H7 (cell line): ENCODE measurements at regions not wholly inside any gene's neighbourhood (a gene's known extent, or its start where the extent isn't known, plus 50 kb on each side); places are given as distances from the start of the nearest gene placed in this dataset.

Experiments used
- DNase-seq: peaks from one replicate; pipeline ENCODE4 v3.0.0; 2012
- H3K27me3 ChIP-seq: 2 replicates; pipeline ENCODE4 v1.6.0; 2011; ENCODE audit warnings: mild to moderate bottlenecking, low read length; ENCODE audit not compliant: control insufficient read depth, insufficient read depth
- H3K36me3 ChIP-seq: replicated peaks from 2 replicates; pipeline ENCODE4 v1.5.1; 2011; ENCODE audit warnings: low read length; ENCODE audit not compliant: control insufficient read depth, insufficient read depth
- H3K4me3 ChIP-seq: 2 replicates; pipeline ENCODE4 v1.5.1; 2011; ENCODE audit warnings: low read depth, mild to moderate bottlenecking, control low read depth, low read length, moderate library complexity; ENCODE audit not compliant: insufficient read depth

DNA sequence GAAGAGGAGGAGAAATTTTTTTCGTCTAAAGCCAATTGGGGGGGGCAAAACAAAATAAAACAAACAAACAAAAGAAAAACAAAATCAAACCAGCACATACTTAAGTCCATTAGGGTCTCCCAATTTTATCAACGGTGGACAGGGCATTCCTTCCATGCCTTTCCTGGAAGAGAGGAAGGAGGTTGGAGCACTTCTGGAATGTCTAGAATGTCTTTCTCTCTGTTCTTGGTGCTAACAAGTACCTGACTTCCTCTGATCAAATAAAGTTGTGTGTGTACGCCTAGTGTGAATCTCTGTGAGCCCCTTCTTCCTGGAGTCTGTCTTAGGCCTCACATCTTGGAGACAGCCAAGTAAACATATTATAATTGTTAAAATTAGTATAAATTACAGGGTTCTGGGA lies 399.0 kb upstream of the LRRTM1 start:
- H3K4me3 ChIP-seq = no peak overlapping the region
- H3K36me3 ChIP-seq = no peaks in the 10 kb centered on the region
- no peaks in the 10 kb centered on the region for H3K27me3 ChIP-seq
- DNase-seq = no peak

DNA sequence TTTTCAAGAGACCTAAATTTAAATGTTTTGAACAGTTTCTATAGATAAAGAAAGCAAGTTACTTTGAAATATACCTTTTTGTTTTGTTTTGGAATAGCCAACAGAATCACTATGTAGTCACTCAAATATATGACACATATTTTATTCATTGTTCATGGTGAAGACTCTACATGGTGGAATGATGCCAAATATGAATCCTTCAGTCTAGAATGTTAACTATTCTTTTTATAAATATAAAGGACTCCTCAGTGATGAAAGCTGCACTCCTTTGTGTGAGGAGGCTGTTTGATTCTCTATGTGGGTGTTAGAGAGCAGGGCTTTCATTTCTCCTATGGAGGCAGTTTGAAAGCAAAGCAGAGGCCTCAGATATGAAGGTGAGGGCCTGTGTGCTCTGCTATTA lies 396.4 kb upstream of the LRRTM1 start:
- no peak overlapping the region for H3K4me3 ChIP-seq
- no peaks in the 10 kb centered on the region for H3K27me3 ChIP-seq
- H3K36me3 ChIP-seq = no peaks in the 10 kb centered on the region
- no peak for DNase-seq
